ENCODE measurements at regions not wholly inside any gene's neighbourhood (a gene's known extent, or its start where the extent isn't known, plus 50 kb on each side); places are given as distances from the start of the nearest gene placed in this dataset.
A peak's percentile ranks its signal among the peaks of the same experiment; 100 is the strongest.

- TF ChIP-seq POLR2A (IDR thresholded peaks at IDR 0.05) (no peak), CTCF (IDR thresholded peaks at IDR 0.05) (no peak)
- WGBS, 2 donors, result 87 to 93% methylated on average over 4 of the region's 4 CpGs
- DNase-seq, result no peak
- Histone ChIP-seq H3K4me1 (no peaks in the 10 kb centered on the region), H3K36me3 (ENCODE audit: low read depth, missing control alignments) (no peaks in the 10 kb centered on the region), H3K9me3 (no peaks in the 10 kb centered on the region), H3K4me3 (no peak overlapping the region), H3K27me3 (no peaks in the 10 kb centered on the region), H3K27ac (no peak overlapping the region)
- intact Hi-C loops (cut with DNase I; ENCODE audit: low total_unique reads), result loop anchor here (10.0 kb wide), 1 partner anchor 141 kb away; no protein-coding TSS in a partner anchor
Observed at GRCh38 chr10:30535677-30536076, 93.9 kb downstream of the LYZL2 start.

- TF ChIP-seq POLR2A (IDR thresholded peaks at IDR 0.05), result no peak
- TF ChIP-seq CTCF (IDR thresholded peaks at IDR 0.05), result peak; percentile 73 to 92 (median 88)
- 25 to 27% methylated on average over 20 of the region's 20 CpGs for whole genome bisulfite sequencing, 2 donors
- Histone ChIP-seq H3K9me3 (no peaks in the 10 kb centered on the region), H3K4me3 (no peak overlapping the region), H3K4me1 (no peaks in the 10 kb centered on the region), H3K27ac (no peak overlapping the region), H3K27me3 (no peaks in the 10 kb centered on the region), H3K36me3 (ENCODE audit: low read depth, missing control alignments) (no peaks in the 10 kb centered on the region)
- intact Hi-C loops (cut with DNase I; ENCODE audit: low total_unique reads), result loop anchor here (10.0 kb wide), 1 partner anchor 140 kb away; no protein-coding TSS in a partner anchor
- DNase-seq, result peak; percentile 89
Observed at GRCh38 chr10:30534465-30535144, 94.9 kb downstream of the LYZL2 start.

- Histone ChIP-seq H3K27me3 (no peaks in the 10 kb centered on the region), H3K27ac (no peak overlapping the region), H3K9me3 (no peaks in the 10 kb centered on the region), H3K4me3 (no peak overlapping the region), H3K36me3 (ENCODE audit: low read depth, missing control alignments) (no peaks in the 10 kb centered on the region), H3K4me1 (no peaks in the 10 kb centered on the region)
- 94 to 96% methylated on average over 8 of the region's 8 CpGs for WGBS, 2 donors
- TF ChIP-seq POLR2A (IDR thresholded peaks at IDR 0.05), result no peak
- TF ChIP-seq CTCF (IDR thresholded peaks at IDR 0.05), result no peak
- intact Hi-C loops (cut with DNase I; ENCODE audit: low total_unique reads), result loop anchor here (10.0 kb wide), 1 partner anchor 137 kb away; no protein-coding TSS in a partner anchor
- DNase-seq, result no peak
Observed at GRCh38 chr10:30531751-30532530, 97.6 kb downstream of the LYZL2 start.

- WGBS, 2 donors, result 60 to 69% methylated on average over 10 to 28 of the region's 28 CpGs
- Histone ChIP-seq H3K9me3 (no peaks in the 10 kb centered on the region), H3K36me3 (ENCODE audit: low read depth, missing control alignments) (no peaks in the 10 kb centered on the region), H3K4me1 (no peaks in the 10 kb centered on the region), H3K27me3 (no peaks in the 10 kb centered on the region), H3K27ac (no peak overlapping the region), H3K4me3 (peak overlapping the region; percentile 3 to 4)
- TF ChIP-seq POLR2A (IDR thresholded peaks at IDR 0.05) (no peak), CTCF (IDR thresholded peaks at IDR 0.05) (no peak)
- intact Hi-C loops (cut with DNase I; ENCODE audit: low total_unique reads), result no loop called here
- DNase-seq, result peak; percentile 67
Observed at GRCh38 chr10:30529373-30529998, 95.5 kb downstream of the MAP3K8 start.

Data from testis (tissue), 2 donors.